ENCODE measurements at regions not wholly inside any gene's neighbourhood (a gene's known extent, or its start where the extent isn't known, plus 50 kb on each side); places are given as distances from the start of the nearest gene placed in this dataset.

GRCh38 chr7:25643286-25643685, 415.0 kb upstream of the NPVF start:
- no peak for DNase-seq (ENCODE audit: low read depth)
- H3K4me3 ChIP-seq (ENCODE audit: low read depth, low read length) = no peak overlapping the region
- TF ChIP-seq, protein P1, sequence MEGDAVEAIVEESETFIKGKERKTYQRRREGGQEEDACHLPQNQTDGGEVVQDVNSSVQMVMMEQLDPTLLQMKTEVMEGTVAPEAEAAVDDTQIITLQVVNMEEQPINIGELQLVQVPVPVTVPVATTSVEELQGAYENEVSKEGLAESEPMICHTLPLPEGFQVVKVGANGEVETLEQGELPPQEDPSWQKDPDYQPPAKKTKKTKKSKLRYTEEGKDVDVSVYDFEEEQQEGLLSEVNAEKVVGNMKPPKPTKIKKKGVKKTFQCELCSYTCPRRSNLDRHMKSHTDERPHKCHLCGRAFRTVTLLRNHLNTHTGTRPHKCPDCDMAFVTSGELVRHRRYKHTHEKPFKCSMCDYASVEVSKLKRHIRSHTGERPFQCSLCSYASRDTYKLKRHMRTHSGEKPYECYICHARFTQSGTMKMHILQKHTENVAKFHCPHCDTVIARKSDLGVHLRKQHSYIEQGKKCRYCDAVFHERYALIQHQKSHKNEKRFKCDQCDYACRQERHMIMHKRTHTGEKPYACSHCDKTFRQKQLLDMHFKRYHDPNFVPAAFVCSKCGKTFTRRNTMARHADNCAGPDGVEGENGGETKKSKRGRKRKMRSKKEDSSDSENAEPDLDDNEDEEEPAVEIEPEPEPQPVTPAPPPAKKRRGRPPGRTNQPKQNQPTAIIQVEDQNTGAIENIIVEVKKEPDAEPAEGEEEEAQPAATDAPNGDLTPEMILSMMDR (IDR thresholded peaks at IDR 0.05; ENCODE audit: control insufficient read depth, extremely low read depth, insufficient read depth) = no peak

DNA sequence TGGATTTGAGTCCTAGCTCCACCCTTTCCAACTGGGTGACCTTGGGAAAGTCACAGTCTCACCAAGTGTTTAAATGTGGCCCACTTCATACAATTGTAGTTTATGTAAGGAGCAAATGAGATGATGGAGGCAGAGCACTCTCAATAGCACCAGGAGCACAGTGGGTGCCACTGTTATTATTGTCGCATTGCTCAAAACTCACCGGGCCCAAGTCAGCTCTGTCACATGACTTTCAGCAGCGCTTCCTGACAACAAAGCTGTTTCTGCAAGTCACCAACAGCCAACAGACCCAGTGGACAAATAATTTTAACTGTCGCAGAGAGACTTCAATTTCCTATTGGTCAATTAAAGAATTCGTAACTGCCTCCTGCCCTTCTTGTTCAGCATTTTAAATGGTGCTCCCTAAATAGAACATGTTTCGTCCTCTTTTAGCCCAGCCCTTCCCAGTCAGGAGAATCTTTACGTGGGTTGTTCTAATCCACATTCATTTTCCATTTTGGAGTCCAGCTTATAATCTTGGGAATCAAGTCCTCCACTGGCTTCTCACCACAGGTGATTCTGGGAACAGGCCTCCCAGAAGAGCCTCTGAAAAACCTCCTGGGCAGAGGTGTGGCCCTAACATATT, 415.6 kb upstream of the NPVF start:
- no peak for DNase-seq (ENCODE audit: low read depth)
- H3K4me3 ChIP-seq (ENCODE audit: low read depth, low read length) = no peak overlapping the region
- TF ChIP-seq, protein P1 (IDR thresholded peaks at IDR 0.05; ENCODE audit: control insufficient read depth, extremely low read depth, insufficient read depth) = no peak

DNA sequence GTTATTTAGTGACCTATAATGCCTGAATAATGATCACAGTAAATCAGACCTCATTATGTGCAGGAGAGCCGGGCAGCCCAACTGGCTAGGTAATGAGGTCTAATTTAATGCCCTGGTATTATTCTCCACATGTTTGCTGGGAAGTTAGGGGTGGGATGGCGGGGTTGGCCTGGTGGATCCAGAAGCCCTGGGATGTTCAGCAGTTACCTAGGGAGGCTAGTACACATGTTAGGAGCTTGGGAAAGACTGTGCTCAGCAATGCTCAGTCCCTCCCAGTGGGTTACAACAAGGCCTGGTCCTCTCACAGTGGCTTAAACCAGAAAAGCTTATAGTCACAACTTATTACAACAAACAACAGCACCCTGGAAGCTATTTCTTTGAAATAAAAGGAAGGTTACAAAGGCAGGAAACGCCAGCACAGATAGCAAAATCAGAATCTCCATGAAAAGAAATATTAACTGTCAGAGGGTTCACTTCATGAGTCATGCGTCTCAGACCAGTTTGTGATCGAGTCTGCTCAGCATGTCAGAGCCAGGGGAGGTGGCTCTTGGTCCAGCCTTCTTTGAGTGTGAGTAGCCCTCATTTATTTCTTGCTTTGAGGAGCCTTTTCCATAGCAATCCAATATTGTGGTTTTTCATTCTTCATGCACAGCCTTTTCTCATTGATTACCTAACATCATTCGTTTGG, 418.6 kb upstream of the NPVF start:
- TF ChIP-seq, protein P1 (IDR thresholded peaks at IDR 0.05; ENCODE audit: control insufficient read depth, extremely low read depth, insufficient read depth) = no peak
- no peak overlapping the region for H3K4me3 ChIP-seq (ENCODE audit: low read depth, low read length)
- no peak for DNase-seq (ENCODE audit: low read depth)

DNA sequence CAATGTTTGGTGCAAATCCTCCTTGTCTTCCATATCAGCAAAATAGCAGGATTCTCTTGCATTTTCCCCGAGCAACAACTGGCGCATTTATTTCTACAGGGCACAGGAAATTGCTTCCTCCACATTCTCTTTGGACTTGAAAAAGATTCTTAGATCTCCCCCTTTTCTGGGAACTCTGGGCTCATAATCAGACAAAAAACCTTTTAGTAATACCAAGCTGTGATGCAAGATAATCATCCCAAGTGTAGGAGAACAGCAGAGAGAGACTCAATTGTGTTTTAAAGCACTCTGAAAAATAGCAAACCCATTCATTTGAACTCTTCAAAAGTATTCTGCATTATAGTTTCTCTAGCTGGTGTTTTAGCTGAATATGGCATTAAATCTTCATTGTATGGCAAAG, 419.6 kb upstream of the NPVF start:
- DNase-seq (ENCODE audit: low read depth) = no peak
- TF ChIP-seq, protein P1 (IDR thresholded peaks at IDR 0.05; ENCODE audit: control insufficient read depth, extremely low read depth, insufficient read depth) = no peak
- no peak overlapping the region for H3K4me3 ChIP-seq (ENCODE audit: low read depth, low read length)

DNA sequence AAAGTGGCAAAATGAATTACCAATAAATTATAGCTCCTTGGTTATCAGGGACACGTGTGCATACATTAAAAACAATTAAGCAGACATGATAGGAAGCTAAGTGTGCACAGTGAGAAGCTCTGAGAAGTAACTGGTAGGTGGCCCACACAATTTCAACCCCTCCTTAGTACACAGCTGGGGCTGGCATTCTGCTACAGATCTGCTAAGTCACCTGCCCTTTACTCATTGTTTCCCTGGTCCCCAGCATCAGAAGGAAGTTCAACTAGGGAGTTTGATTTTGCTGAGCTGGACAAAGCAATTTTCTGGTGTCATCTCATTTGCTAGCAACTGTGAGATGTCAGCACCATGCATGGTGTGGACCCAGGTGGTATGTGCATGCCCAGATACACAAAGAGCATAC, 424.1 kb upstream of the NPVF start:
- no peak overlapping the region for H3K4me3 ChIP-seq (ENCODE audit: low read depth, low read length)
- DNase-seq (ENCODE audit: low read depth) = no peak
- TF ChIP-seq, protein P1 (IDR thresholded peaks at IDR 0.05; ENCODE audit: control insufficient read depth, extremely low read depth, insufficient read depth) = no peak

DNA sequence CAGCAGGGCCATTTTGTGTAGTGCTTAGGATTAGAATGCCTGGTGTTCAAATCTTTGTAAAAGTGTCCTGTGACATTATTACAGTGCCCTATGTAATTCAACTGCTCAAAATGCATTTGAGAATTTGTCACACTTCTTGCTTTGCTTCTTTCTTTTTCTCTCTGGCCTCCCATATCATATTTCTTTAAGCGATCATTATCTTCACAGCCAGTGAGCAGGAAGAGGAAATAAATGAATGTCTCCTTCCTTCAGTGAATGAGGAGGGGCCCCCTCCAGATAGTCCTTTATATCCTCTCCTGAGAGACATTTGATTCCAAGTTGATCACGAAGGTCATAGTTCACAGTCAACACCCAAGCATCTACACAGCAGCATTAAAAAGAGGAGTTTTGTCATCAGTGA, 425.1 kb upstream of the NPVF start:
- no peak for DNase-seq (ENCODE audit: low read depth)
- no peak overlapping the region for H3K4me3 ChIP-seq (ENCODE audit: low read depth, low read length)
- TF ChIP-seq, protein P1 (IDR thresholded peaks at IDR 0.05; ENCODE audit: control insufficient read depth, extremely low read depth, insufficient read depth) = no peak

GRCh38 chr7:25656071-25656470, 427.8 kb upstream of the NPVF start:
- no peak for DNase-seq (ENCODE audit: low read depth)
- no peak overlapping the region for H3K4me3 ChIP-seq (ENCODE audit: low read depth, low read length)

More at GRCh38 chr7:25656071-25656470, 427.8 kb upstream of the NPVF start:
- TF ChIP-seq, protein P1 (IDR thresholded peaks at IDR 0.05; ENCODE audit: control insufficient read depth, extremely low read depth, insufficient read depth) = no peak

All from LNCaP clone FGC (cell line).